ENCODE measurements at regions not wholly inside any gene's neighbourhood (a gene's known extent, or its start where the extent isn't known, plus 50 kb on each side); places are given as distances from the start of the nearest gene placed in this dataset. TPM values are rescaled to one million over a fixed set of nuclear protein-coding genes. Genes with fewer than 3 reads are reported as not detected.
A peak's percentile ranks its signal among the peaks of the same experiment; 100 is the strongest.

- no peak overlapping the region for H3K4me3 Mint-ChIP-seq (ENCODE audit: unreplicated experiment)
- intact Hi-C loops (cut with micrococcal nuclease; ENCODE audit: unreplicated experiment) = no loop called here
- no TSS peak for BruUV-seq (replicated peaks)
- H3K9me3 Mint-ChIP-seq (ENCODE audit: unreplicated experiment) = no peaks in the 10 kb centered on the region
- Histone ChIP-seq H3K4me1 (no peaks in the 10 kb centered on the region), H3K4me3 (ENCODE audit: low read depth, low read length) (no peak overlapping the region), H3K27me3 (replicated peaks; ENCODE audit: control insufficient read depth, insufficient read depth, low read length) (no peaks in the 10 kb centered on the region), H3K9me3 (no peaks in the 10 kb centered on the region), H3K36me3 (ENCODE audit: control insufficient read depth, insufficient read depth, low read length) (no peaks in the 10 kb centered on the region)
- no peaks in the 10 kb centered on the region for H3K27me3 Mint-ChIP-seq (ENCODE audit: insufficient read depth, unreplicated experiment)
- ChIA-PET POLR2A (no interaction called here), CTCF (no interaction called here)
- H3K27ac Mint-ChIP-seq (ENCODE audit: unreplicated experiment) = no peak overlapping the region
- H3K36me3 Mint-ChIP-seq (ENCODE audit: insufficient read depth, unreplicated experiment) = no peaks in the 10 kb centered on the region
- peak; percentile 20 to 26 for TF ChIP-seq CTCF (IDR thresholded peaks at IDR 0.05; ENCODE audit: insufficient read depth in 1 of 2, low read depth in 1 of 2, low read length in 1 of 2, severe bottlenecking in 1 of 2, unreplicated experiment in 1 of 2)
- no peak for DNase-seq
- H3K4me1 Mint-ChIP-seq (ENCODE audit: low read depth, unreplicated experiment) = no peaks in the 10 kb centered on the region
These were observed 56.5 kb upstream of the ERBB4 start for GRCh38 chr2:212595036-212595654.

- no peaks in the 10 kb centered on the region for H3K4me1 ChIP-seq
- Mint-ChIP-seq H3K4me3 (ENCODE audit: unreplicated experiment) (no peak overlapping the region), H3K27me3 (ENCODE audit: insufficient read depth, unreplicated experiment) (peaks cover 2% of the 10 kb centered on the region), H3K27ac (ENCODE audit: unreplicated experiment) (no peak overlapping the region), H3K4me1 (ENCODE audit: low read depth, unreplicated experiment) (no peaks in the 10 kb centered on the region), H3K9me3 (ENCODE audit: unreplicated experiment) (no peaks in the 10 kb centered on the region), H3K36me3 (ENCODE audit: insufficient read depth, unreplicated experiment) (no peaks in the 10 kb centered on the region)
- no peak for TF ChIP-seq CTCF (IDR thresholded peaks at IDR 0.05; ENCODE audit: insufficient read depth in 1 of 2, low read depth in 1 of 2, low read length in 1 of 2, severe bottlenecking in 1 of 2, unreplicated experiment in 1 of 2)
- ChIA-PET CTCF (no interaction called here), POLR2A (no interaction called here)
- H3K9me3 ChIP-seq = no peaks in the 10 kb centered on the region
- intact Hi-C loops (cut with micrococcal nuclease; ENCODE audit: unreplicated experiment) = no loop called here
- BruUV-seq (replicated peaks) = no TSS peak
- no peaks in the 10 kb centered on the region for H3K27me3 ChIP-seq (replicated peaks; ENCODE audit: control insufficient read depth, insufficient read depth, low read length)
- no peak overlapping the region for H3K4me3 ChIP-seq (ENCODE audit: low read depth, low read length)
- DNase-seq = no peak
- H3K36me3 ChIP-seq (ENCODE audit: control insufficient read depth, insufficient read depth, low read length) = no peaks in the 10 kb centered on the region
These were observed 54.1 kb upstream of the ERBB4 start for GRCh38 chr2:212592695-212593094.

Small RNA genes lying in the stretch of these regions (microRNA-seq; reads per million reads assigned to microRNA genes)
- gene MIR4776-1 (not detected), gene MIR4776-2 (not detected)

Data from Caco-2 (cell line).